ENCODE measurements at regions not wholly inside any gene's neighbourhood (a gene's known extent, or its start where the extent isn't known, plus 50 kb on each side); places are given as distances from the start of the nearest gene placed in this dataset.

- DNase-seq: no peak
Observed at GRCh38 chr9:99282406-99282805, 60.3 kb downstream of the SEC61B start.

- DNase-seq: no peak
Observed at GRCh38 chr9:99285965-99286364, 63.9 kb downstream of the SEC61B start.

GRCh38 chr9:99286536-99286935 is 64.5 kb downstream of the SEC61B start:
- no peak for DNase-seq

GRCh38 chr9:99287641-99288040 is 65.6 kb downstream of the SEC61B start:
- no peak for DNase-seq

- DNase-seq: no peak
Observed at GRCh38 chr9:99288830-99289229, 66.7 kb downstream of the SEC61B start.

GRCh38 chr9:99294850-99295461 is 72.9 kb downstream of the SEC61B start:
- no peak for DNase-seq

DNA sequence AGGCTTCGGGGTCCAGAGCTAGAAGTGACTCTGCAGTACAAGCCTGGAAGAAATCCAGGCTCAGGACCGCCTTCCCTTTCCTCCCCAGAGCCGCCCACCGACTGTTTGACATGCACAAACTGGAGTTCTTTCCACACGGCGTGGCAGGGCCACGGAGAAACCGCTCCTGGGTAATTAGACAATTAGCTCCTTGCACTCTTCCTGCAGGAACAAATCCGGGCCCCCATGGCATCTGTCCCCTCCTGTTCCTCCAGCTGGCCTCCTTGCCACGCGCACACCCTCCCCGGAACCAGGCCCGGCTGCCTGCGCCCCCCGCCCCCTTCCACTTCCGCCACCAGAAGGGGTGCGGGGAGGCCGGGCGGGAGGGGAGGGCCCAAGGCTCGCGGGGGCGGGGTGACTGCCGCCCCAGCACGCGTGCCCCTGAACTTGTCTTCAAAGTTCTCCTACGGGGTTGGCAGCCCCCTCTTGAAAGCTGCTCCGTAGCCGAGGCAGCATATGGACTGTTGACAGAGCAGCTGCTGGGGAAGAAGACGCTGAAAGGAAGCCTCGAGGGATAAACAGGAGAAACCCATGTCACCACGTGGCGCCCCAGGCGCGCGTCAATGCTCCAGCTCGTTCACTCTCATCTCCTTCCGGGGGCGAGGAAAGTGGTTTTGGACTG is 74.3 kb downstream of the SEC61B start:
- peak; percentile 10 for DNase-seq

DNA sequence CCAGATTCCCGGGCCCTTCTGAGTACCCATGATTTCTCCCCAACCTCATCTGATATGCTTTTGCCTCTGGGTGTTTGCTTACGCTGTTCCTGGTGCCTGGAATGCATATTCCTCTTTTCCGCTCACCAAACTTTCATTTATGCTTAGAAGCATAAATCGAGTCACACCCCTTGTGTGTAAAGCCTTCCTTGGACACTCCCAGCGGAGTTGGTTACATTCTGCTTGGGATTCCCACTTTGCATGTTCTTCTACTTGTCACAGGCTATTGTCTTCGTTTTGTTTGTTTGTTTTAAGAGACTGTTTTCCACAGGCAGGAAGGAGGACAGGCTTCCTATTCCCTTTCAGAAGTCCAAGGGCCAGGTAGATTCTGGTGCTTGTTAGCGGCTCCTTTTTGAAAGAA is 76.5 kb downstream of the SEC61B start:
- DNase-seq: no peak

- no peak for DNase-seq
Observed at GRCh38 chr9:99299211-99300102, 77.4 kb downstream of the SEC61B start.

DNA sequence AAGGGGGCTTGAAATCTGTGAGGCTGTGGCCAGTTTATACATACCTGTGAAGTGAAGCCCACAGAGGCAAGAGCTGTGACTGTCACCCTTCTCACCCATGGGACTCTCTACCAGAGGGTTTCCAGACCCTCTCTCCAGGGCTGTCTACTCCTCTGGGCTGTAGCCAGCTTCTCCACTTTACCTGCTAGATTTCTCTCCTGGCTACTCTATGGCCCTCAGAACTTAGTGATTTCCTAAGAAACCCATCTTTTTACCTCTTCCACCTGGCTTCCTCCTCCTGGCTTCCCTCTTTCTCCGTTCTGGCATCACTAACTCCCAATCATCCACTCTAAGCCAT is 78.0 kb downstream of the SEC61B start:
- DNase-seq: no peak

GRCh38 chr9:99300603-99301002 is 78.5 kb downstream of the SEC61B start:
- DNase-seq: no peak

DNA sequence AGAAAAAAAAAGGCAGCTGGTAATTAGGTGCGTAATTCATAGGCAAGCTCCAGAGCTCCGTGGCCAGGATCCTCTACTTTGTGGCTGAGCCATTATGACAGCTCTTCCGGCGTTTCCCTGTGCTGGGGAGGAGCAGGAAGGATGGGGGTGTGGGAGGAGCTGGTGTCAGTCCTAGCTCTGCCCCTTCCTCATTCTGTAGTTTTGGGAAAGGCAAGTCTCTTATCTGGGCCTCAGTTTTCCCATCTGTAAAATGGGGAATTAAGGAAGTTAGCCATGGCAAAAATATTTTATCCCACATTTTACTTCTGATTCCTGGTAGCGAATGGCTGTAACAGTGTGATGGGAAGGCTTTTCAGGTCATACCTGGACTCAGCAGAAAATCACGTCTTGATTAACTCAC is 81.1 kb downstream of the SEC61B start:
- DNase-seq: no peak

DNA sequence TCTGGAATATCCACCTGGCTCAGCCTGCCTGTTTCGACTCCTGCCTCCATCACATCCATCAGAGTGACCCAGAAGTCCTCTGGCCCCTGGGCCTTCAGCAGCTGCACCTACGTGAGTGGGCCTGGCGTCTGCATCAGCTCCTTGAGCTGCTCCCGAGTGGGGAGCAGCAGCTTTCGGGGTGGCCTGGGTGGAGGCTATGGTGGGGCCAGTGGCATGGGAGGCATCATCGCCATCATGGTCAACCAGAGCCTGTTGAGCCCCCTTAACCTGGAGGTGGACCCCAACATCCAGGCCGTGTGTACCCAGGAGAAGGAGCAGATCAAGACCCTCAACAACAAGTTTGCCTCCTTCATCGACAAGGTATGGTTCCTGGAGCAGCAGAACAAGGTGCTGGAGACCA is 83.0 kb downstream of the SEC61B start:
- DNase-seq: no peak

GRCh38 chr9:99305820-99306811 is 84.0 kb downstream of the SEC61B start:
- DNase-seq: no peak

DNA sequence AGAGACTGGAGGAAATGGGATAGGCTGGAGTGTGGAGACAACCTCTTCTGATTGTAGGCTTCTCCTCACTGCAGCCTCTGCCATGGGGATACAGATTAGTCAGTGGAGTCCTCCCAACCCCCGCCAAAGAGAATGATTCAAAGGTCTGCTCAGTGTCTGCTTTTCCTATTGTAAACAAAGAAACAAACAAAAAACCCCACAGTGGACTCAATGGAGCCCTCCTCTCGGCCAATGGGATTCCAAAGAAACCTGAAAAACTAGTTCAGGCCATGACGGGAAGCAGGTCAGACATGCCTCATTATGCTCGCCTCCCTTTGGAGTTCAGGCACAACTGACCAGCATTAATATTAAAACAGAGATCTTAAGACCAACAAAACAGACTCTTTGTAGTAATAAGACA is 85.8 kb downstream of the SEC61B start:
- DNase-seq: no peak

DNA sequence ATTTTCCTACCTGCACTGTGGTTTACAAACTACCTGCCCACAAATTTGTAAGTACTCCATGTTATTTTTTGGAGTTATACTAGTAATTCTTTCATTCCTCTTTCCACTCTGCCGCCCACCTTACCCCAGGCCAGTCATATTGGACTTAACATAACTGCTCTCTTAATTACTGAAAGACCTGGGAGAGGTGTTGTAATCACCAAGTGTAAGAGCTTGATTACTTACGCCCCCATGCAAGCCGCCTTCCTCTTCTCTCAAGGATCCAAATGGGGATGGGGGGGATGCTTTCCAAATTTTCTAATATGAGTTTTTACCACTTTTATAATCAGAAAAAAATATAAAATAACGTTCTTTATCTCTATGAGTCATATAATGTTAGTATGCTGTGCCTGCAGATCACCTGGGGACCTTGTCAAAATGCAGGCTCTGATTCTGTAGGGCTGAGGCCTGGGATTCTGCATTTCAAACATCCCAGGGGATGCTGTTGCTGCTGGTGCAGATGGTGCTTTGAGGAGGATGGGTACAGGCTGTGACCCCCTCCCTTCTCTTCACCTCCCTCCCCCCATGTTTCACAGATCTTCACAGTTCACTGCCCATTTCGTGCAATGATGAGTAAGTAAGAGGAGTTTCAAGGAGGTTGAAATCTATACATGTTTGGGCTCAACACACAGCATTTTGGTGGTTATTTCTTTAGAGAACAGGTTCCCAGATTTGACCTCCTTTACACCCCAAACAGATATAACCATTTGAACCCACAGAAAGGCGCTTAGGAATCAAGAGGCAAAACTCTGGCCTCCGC is 87.3 kb downstream of the SEC61B start:
- no peak for DNase-seq

DNA sequence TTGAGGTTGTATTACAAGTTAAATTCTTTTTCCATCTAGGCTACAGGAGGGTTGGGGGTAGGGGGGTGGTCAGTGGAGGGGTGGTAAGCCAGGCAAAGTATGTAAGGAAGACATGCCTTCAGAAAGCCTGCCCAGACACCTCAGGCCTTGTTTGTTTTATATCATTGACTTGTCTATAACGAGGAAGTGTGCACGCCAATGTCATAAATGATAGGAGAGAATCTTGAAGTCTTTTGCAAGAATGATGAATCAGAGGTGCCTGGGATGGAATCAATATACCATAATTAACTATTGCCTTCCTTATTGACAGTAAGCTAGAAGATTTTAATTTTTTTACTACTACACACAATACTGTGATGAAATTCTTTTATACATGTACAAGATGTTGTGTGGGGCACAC is 90.7 kb downstream of the SEC61B start:
- DNase-seq: no peak

DNA sequence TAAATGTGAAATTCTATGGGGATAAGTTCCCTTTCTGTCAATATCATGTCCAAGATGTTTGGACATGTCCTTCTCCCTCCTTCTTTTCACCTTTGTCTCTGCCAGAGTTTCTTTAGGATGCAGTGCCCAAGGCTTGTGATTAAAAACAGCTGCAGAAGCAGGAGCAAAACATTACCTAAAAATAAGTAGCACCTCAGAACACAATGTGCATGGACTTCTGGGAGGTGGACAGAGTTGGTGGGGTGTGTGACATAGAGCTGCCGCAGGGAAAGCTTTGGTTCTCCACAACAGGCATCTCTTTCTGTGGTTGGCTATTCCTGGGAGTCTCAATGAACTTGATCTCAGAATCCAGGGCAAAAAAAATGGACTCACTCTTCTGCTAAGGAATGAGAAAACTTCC is 97.0 kb downstream of the SEC61B start:
- DNase-seq: no peak

DNA sequence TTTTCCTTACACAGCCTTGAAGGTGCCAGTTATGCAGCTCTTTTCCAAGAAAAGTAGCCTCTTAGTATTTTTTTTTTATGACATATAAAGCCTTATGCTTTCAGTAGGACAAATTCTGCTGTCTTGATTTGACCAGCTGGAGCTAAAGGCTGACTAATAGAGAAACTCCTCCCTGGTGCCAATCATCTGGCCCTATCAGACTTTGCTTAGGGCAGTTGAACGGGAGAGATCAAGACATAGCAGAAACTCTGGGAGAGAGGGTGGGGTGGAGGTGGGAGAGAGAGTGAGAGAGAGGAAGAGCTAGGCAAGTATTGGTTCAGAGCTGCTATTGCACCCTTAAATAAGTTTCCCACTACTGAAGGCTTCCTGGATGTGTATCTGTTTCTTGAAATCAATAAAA is 100.2 kb downstream of the SEC61B start:
- no peak for DNase-seq

DNA sequence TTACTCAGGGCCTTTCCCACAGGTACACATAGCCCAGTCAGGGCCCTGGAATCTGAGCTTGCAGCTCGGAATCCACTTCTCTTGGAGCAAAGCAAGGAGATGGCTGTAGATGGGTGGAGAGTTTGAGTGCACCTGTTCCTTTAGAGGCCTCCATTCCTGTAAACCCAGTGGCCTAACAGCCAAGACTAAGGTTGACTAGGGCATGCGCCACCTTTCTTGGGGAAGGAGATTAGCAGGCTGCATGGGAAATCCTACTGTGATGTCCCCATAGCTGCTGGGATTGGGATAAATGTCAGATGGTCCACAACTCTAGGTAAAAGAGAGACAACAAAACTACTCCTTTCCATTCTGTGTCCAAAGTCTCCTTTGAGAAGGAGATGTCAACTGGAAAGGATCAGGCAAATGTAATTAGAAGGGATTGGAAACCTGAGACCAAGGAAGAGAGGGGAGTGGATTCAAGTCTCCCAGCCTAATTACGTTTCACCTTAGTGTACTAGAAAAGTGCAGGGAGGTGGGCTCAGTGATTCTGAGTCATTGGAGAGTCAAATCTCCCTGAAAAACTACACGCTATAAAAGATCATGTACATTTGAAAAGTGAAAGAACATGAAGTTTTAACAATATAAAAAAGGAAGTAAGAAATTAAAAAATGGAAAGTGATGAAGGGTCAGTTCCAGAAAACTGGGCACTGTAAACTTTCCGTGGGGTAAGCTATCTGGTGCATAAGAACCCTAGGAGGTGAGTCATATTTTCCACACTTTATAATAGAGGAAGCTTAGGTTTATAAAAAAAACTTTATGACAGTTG is 104.2 kb downstream of the SEC61B start:
- DNase-seq: no peak

DNA sequence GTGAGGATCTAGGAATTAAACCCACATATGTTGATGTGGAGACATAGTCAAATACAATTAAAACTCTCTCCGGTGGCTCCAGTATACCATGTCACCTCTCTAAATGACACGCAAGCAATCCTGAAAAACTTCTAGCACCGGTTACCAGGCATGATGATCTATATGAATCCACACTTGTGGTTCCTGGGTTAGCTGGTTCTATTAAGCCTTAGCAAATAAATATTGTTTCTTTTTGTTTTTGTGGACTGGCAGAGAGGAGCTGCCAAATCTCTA is 104.8 kb downstream of the SEC61B start:
- no peak for DNase-seq

Measured in activated T-cell treated with anti-CD3 and anti-CD28 coated beads for 4 hours (primary cell).